Panc1 (cell line): ENCODE measurements at regions not wholly inside any gene's neighbourhood (a gene's known extent, or its start where the extent isn't known, plus 50 kb on each side); places are given as distances from the start of the nearest gene placed in this dataset.

Experiments
- ATAC-seq: fragments of 200-7000 bp; cut with Tn5 transposase; 2 replicates; pipeline ENCODE4 v1.9.1; 2020; ENCODE audit warnings: mild to moderate bottlenecking, moderate library complexity
- BruUV-seq: library from RNA; stranded (reverse); fragments of 400-500 nt; replicated peaks from 2 replicates; lab custom pipeline; 2021; lab: Mats Ljungman, UMichigan
- CTCF ChIA-PET: fragments of 300-600 bp; sonication (Branson Sonifier 250); formaldehyde crosslinking; loops from one replicate; lab custom pipeline; 2022; ENCODE audit warnings: antibody characterized with exemption; lab: Charles Lee
- POLR2A ChIA-PET: fragments of 300-600 bp; sonication (Branson Sonifier 250); formaldehyde crosslinking; loops from one replicate; lab custom pipeline; 2022; ENCODE audit warnings: antibody characterized with exemption; lab: Charles Lee
- DNase-seq: peaks from one replicate; pipeline ENCODE4 v3.0.0-alpha.2; 2010; ENCODE audit warnings: low read depth, low spot score
- H3K27ac ChIP-seq: 2 replicates; pipeline ENCODE4 v1.5.1; 2011; ENCODE audit warnings: mild to moderate bottlenecking, low read length, inconsistent platforms
- H3K27me3 ChIP-seq: fragments of 200-500 bp; sonication (Bioruptor generic); 2 replicates; pipeline ENCODE4 v1.6.0; 2014; ENCODE audit warnings: low read length, inconsistent platforms; ENCODE audit not compliant: control insufficient read depth, insufficient read depth
- H3K36me3 ChIP-seq: fragments of 200-500 bp; sonication (Bioruptor generic); 2 replicates; pipeline ENCODE4 v1.5.1; 2014; ENCODE audit warnings: inconsistent platforms, mild to moderate bottlenecking, low read length, moderate library complexity; ENCODE audit not compliant: control insufficient read depth, insufficient read depth
- H3K4me1 ChIP-seq: 2 replicates; pipeline ENCODE4 v1.5.1; 2011; ENCODE audit warnings: inconsistent platforms, mild to moderate bottlenecking, low read length, moderate library complexity; ENCODE audit not compliant: control insufficient read depth, insufficient read depth
- H3K4me3 ChIP-seq, 2 experiments: 2 replicates each; pipeline ENCODE4 v1.5.1; 2011 to 2012; ENCODE audit warnings: low read depth in 2 of 2, low read length in 2 of 2, mild to moderate bottlenecking in 2 of 2, inconsistent platforms in 1 of 2, moderate library complexity in 1 of 2
- H3K9me3 ChIP-seq: fragments of 200-500 bp; sonication (Bioruptor generic); 2 replicates; pipeline ENCODE4 v1.5.1; 2014; ENCODE audit warnings: low read depth, mild to moderate bottlenecking, inconsistent platforms, low read length, moderate library complexity; ENCODE audit not compliant: control insufficient read depth, insufficient read depth
- CTCF ChIP-seq: fragments of 450-650 bp; IDR thresholded peaks from 2 replicates; pipeline ENCODE4 v1.5.1; 2017; ENCODE audit warnings: mild to moderate bottlenecking
- POLR2AphosphoS5 ChIP-seq: IDR thresholded peaks from 2 replicates; pipeline ENCODE4 v1.6.1; 2012; ENCODE audit warnings: mild to moderate bottlenecking, low read depth, low read length, moderate library complexity
- REST ChIP-seq, 2 experiments: IDR thresholded peaks; 2 replicates each; pipeline ENCODE4 v1.6.1; 2011 to 2012; ENCODE audit warnings: low read depth in 2 of 2, control low read depth in 1 of 2, low read length in 1 of 2, mild to moderate bottlenecking in 1 of 2, moderate library complexity in 1 of 2; ENCODE audit not compliant: insufficient read depth in 1 of 2
- SIN3A ChIP-seq: IDR thresholded peaks from 2 replicates; pipeline ENCODE4 v1.6.1; 2012; ENCODE audit warnings: low read depth, mild to moderate bottlenecking, low read length, moderate library complexity, borderline replicate concordance; ENCODE audit not compliant: insufficient read depth
- TCF7L2 ChIP-seq: IDR thresholded peaks from 2 replicates; pipeline ENCODE4 v1.6.1; 2011; ENCODE audit warnings: mild to moderate bottlenecking, low read depth, low read length, inconsistent platforms
- in situ Hi-C: cut with HindIII; loops from 2 replicates; pipeline ENCODE4 v1.10.0; 2016; ENCODE audit warnings: low sequenced_read_pairs, low pct_unique_long_range_greater_than_20kb
- intact Hi-C: fragments of 100-400 bp; cut with micrococcal nuclease; formaldehyde crosslinking; loops from one replicate; pipeline ENCODE4 v1.10.0; 2022; ENCODE audit not compliant: unreplicated experiment

- H3K36me3 ChIP-seq: no peaks in the 10 kb centered on the region
- H3K4me1 ChIP-seq: no peaks in the 10 kb centered on the region
- H3K4me3 ChIP-seq: no peak overlapping the region
- ChIA-PET POLR2A (interaction anchor here (0.6 kb wide), 1 partner anchor 38 kb away, joined by 3 read pairs; no protein-coding TSS in a partner anchor), CTCF (no interaction called here)
- no peaks in the 10 kb centered on the region for H3K27me3 ChIP-seq
- DNase-seq (no peak), ATAC-seq (no peak)
- intact Hi-C loops (no loop called here), in situ Hi-C loops (no loop called here)
- BruUV-seq: no TSS peak
- H3K9me3 ChIP-seq: no peaks in the 10 kb centered on the region
- TF ChIP-seq REST (IDR thresholded peaks at IDR 0.05; ENCODE audit: insufficient read depth in 1 of 2, low read depth in 2 of 2, low read length in 1 of 2): no peak
- H3K27ac ChIP-seq: no peak overlapping the region
These were observed 109.1 kb upstream of the MED14 start for GRCh38 chrX:40844471-40844870.

- DNase-seq: no peak
- no peak for ATAC-seq
- no peaks in the 10 kb centered on the region for H3K9me3 ChIP-seq
These were observed 110.1 kb upstream of the MED14 start for GRCh38 chrX:40845331-40845911.

More at GRCh38 chrX:40845331-40845911, 110.1 kb upstream of the MED14 start:
- in situ Hi-C loops: no loop called here
- H3K36me3 ChIP-seq: no peaks in the 10 kb centered on the region
- H3K27me3 ChIP-seq: no peaks in the 10 kb centered on the region
- no peak overlapping the region for H3K27ac ChIP-seq
- intact Hi-C loops: no loop called here
- no peak overlapping the region for H3K4me3 ChIP-seq
- POLR2A ChIA-PET: no interaction called here
- BruUV-seq: no TSS peak
- H3K4me1 ChIP-seq: no peaks in the 10 kb centered on the region
- TF ChIP-seq CTCF: no peak
- TF ChIP-seq TCF7L2: no peak
- TF ChIP-seq SIN3A: no peak
- no peak for TF ChIP-seq REST (IDR thresholded peaks at IDR 0.05; ENCODE audit: insufficient read depth in 1 of 2, low read depth in 2 of 2, low read length in 1 of 2)
- no peak for TF ChIP-seq POLR2AphosphoS5
- CTCF ChIA-PET: no interaction called here
